SKM-1 (cell line): ENCODE measurements at regions not wholly inside any gene's neighbourhood (a gene's known extent, or its start where the extent isn't known, plus 50 kb on each side); places are given as distances from the start of the nearest gene placed in this dataset.

ENCODE experiments used
- DNase-seq: peaks from one replicate; lab custom pipeline; 2025; ENCODE audit not compliant: unreplicated experiment; lab: John Stamatoyannopoulos, UW

GRCh38 chr2:184507254-184507653 lies 91.1 kb upstream of the ZNF804A start:
- no peak for DNase-seq

GRCh38 chr2:184517402-184517801 lies 80.9 kb upstream of the ZNF804A start:
- DNase-seq = no peak

- DNase-seq = no peak
Measured at GRCh38 chr2:184520441-184520840, 77.9 kb upstream of the ZNF804A start.

- DNase-seq = no peak
Measured at GRCh38 chr2:184523732-184524131, 74.6 kb upstream of the ZNF804A start.

DNA sequence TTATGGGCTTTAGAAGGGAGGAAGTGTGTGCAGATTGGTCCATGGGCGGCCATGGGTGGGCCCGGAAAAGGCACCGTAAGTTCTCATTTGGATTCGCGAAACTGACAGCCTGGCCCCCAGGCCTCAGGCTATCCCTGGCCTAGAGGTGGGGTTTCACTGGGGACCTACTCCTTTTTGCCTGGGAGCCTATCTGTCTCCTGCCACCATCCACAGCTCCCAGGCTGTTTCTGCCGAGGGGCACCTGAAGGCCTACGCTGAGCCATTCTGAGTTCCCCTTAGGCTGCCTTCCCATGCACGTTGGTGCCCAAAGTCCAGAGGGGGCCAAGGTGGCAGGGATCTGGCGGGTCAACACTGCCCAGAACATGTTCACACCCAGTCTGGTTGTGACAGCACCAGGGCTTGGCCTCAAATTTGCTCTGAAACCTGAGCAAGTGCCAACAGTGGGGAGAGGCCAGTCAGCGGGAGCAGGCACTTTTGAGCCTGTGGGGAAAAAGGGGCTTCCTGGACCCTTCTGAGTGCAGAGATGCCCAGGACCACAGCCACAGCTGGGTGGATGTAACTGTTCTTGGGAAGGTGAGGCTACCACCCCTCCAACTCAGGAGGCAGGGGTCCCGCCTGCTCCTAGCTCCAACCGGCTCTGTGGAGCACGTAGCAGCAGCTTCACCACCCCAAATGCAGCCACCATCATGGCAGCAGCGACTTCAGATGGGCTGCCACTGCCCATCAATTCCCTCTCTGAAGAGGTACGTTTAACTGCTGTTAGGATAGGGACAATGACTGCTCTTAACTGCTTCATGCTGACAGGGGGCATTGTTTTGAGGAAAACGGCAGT lies 73.6 kb upstream of the ZNF804A start:
- no peak for DNase-seq

DNA sequence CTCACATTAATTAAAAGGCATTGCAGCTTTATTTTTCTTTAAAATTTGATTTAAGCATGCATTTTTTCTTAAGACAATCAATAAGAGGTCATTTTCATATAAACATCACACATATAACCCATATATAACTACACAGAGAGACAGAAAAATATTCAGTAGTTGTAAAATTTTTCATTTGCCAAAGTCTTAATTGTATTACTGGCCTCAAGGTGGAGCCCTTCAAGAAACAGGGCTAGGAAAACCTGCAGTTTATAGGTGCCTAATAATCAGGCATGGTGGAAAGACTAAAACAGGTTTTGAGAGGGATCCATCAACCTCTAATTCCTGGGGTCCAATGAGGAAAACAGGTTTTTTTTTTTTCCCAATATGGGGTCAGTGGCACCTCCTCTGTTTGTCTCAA lies 71.3 kb upstream of the ZNF804A start:
- DNase-seq = no peak

GRCh38 chr2:184528119-184528518 lies 70.2 kb upstream of the ZNF804A start:
- DNase-seq = no peak

- no peak for DNase-seq
Measured at GRCh38 chr2:184530239-184530638, 68.1 kb upstream of the ZNF804A start.

DNA sequence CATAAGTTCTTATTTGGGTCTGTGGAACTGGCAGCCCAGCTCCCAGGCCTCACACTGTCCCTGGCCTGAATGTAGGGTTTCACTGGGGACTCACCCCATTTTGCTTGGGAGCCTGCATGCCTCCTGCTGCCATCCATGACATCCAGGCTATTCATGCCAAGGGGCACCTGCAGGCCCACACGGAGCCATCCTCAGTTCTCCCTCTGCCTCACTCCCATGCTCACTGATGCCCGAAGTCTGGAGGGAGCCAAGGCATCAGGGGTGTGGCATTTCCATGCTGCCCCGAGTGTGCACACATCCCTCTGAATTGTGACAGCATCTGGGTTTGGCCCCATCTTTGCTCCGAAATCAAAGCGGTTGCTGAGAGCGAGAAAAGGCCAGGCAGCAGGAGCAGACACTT lies 67.4 kb upstream of the ZNF804A start:
- DNase-seq = no peak

- DNase-seq = no peak
Measured at GRCh38 chr2:184532551-184532950, 65.8 kb upstream of the ZNF804A start.

DNA sequence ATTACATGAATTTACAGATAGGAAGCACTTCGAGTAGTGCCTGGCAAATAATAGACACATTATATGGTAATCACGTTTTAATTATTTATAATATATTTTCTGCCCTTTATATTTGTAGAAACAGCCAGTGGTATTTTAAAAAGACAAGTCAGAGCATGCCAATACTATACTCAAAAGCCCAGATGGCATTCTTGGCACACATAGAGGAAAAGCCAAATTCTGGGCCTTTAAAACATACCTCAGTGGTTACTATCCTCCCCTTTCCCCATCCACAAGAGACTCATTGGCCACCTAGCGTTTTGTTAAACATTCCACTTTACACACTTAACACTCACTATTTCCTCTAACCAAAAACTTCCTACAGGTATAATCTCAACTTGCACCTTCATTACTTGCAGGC lies 63.3 kb upstream of the ZNF804A start:
- DNase-seq = no peak

DNA sequence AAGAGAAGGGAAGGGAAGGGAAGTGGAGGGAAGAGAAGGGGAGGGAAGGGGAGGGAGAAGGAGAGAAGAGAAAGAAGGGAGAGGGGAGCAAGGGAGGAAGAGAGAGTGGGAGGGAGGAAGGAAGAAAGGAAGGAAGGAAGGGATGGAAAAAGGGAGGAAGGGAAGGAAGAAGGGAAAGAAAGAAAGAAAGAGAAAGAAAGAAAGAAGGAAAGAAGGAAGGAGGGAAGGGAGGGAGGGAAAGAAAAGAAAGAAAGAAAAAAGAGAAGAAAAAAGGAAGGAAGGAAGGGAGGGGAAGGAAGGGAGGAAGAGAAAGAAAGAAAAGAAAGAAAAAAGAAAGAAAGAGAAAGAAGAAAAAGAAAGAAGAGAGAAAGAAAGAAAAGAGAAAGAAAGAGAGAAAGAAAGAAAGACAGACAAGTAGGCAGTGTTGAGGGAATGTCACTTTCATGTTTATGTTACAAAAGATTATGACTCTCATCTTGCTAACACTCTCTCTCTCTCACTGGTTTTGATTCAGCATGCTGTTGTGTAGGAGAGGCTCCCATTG lies 58.0 kb upstream of the ZNF804A start:
- DNase-seq = no peak

GRCh38 chr2:184541591-184541990 lies 56.7 kb upstream of the ZNF804A start:
- no peak for DNase-seq

GRCh38 chr2:184543832-184544231 lies 54.5 kb upstream of the ZNF804A start:
- DNase-seq = no peak
